NCI-H2107 treated with DMSO at 0.1 percent for 48 hours (cell line): ENCODE measurements at regions not wholly inside any gene's neighbourhood (a gene's known extent, or its start where the extent isn't known, plus 50 kb on each side); places are given as distances from the start of the nearest gene placed in this dataset.
A peak's percentile ranks its signal among the peaks of the same experiment; 100 is the strongest.

ENCODE experiments used
- DNase-seq: peaks from one replicate; lab custom pipeline; 2025; ENCODE audit not compliant: unreplicated experiment; lab: John Stamatoyannopoulos, UW

GRCh38 chr1:29499104-29499650, 262.9 kb downstream of the PTPRU start:
- no peak for DNase-seq

- DNase-seq, result peak; percentile 36
These were observed 262.1 kb downstream of the PTPRU start for GRCh38 chr1:29498126-29499103.

GRCh38 chr1:29497395-29498125, 261.2 kb downstream of the PTPRU start:
- no peak for DNase-seq

GRCh38 chr1:29496701-29497100, 260.4 kb downstream of the PTPRU start:
- DNase-seq, result no peak

GRCh38 chr1:29490204-29490934, 254.0 kb downstream of the PTPRU start:
- no peak for DNase-seq

- no peak for DNase-seq
These were observed 253.1 kb downstream of the PTPRU start for GRCh38 chr1:29489471-29489870.

- DNase-seq, result no peak
These were observed 252.5 kb downstream of the PTPRU start for GRCh38 chr1:29488794-29489311.

GRCh38 chr1:29488086-29488793, 251.9 kb downstream of the PTPRU start:
- no peak for DNase-seq

GRCh38 chr1:29487291-29487690, 251.0 kb downstream of the PTPRU start:
- DNase-seq, result no peak

- no peak for DNase-seq
These were observed 249.0 kb downstream of the PTPRU start for GRCh38 chr1:29485096-29485925.

GRCh38 chr1:29482991-29483390, 246.7 kb downstream of the PTPRU start:
- no peak for DNase-seq

GRCh38 chr1:29482064-29482463, 245.7 kb downstream of the PTPRU start:
- no peak for DNase-seq

GRCh38 chr1:29481031-29481430, 244.7 kb downstream of the PTPRU start:
- no peak for DNase-seq

- no peak for DNase-seq
These were observed 242.6 kb downstream of the PTPRU start for GRCh38 chr1:29478879-29479278.

- DNase-seq, result no peak
These were observed 241.9 kb downstream of the PTPRU start for GRCh38 chr1:29478151-29478791.

GRCh38 chr1:29475326-29475725, 239.0 kb downstream of the PTPRU start:
- no peak for DNase-seq

GRCh38 chr1:29474274-29475244, 238.2 kb downstream of the PTPRU start:
- no peak for DNase-seq
